Hippocampal formation (tissue), 2 donors: ENCODE measurements at regions not wholly inside any gene's neighbourhood (a gene's known extent, or its start where the extent isn't known, plus 50 kb on each side); places are given as distances from the start of the nearest gene placed in this dataset.
"Not testable (repeated sequence)": the region's sequence is repeated elsewhere in the genome, so short reads cannot be mapped to it uniquely, and the experiment has no call there.

Experiments used
- DNase-seq, 2 donors: peaks; one replicate each; lab custom pipeline; 2025; lab: John Stamatoyannopoulos, UW

DNA sequence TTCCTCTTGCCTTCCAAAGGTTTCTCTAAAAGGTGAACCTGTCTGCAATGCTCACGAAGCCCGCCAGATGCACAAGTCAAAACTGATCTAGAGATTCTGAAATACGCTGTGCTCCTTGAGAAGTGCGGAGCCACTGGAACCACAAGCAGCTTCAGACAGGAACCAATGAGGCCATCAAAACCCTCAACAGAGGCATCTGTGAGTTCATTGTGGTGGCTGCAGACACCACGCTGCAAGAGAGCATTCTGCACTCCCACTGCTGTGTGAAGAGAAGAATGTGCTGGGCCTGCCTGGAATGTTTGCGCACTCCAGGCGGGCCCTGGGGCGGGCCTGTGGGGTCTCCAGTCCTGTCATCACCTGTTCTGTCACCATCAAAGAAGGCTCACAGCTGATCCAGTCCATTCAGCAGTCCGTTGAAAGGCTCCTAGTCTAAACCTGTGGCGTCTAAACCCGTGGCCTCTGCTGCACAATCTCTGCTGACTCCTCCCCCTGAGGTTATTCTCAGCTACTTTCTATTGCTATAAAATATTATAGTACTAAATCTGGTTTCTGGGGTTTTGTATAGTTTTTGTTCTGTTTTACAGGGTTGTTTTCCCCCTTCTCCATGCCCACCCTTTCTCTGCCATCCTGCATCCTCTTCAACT is 187.4 kb downstream of the FAM72C start:
- not testable (repeated sequence) for DNase-seq

DNA sequence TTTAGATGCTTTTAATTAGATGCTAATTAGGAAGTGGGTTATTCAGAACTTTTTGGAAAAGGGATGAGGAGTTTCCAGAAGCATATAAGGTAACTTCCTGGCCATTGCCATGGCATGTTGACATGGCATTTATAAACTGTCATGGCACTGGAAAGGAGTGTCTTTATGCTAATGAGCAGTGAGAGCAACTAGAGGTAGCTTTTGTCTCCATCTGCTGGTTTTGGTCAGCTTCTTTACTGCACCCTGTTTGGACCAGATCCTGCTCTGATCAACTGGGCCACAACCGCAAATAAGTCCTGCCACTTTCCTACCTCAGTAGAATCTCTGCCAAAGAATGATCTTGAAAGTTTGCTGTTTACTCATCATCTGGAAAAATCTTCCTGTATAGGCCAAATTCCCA is 193.6 kb downstream of the FAM72C start:
- not testable (repeated sequence) for DNase-seq

DNA sequence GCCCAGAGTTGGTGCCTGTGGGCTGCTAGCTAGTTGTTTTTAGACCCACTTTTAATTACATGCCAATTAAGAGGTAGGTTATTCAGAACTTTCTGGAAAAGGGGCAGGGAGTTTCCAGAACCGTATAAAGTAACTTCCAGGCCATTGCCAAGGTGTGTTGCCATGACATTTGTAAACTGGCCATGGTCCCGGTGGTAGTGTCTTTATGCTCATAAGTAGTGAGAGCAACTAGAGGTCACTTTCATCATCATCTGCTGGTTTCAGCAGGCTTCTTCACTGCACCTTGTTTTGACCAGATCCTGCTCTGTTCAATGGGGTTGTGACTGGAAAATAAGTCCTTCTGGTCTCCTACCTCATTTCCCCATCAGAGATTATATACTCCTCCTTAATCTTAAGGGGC is 207.0 kb downstream of the FAM72C start:
- not testable (repeated sequence) for DNase-seq

DNA sequence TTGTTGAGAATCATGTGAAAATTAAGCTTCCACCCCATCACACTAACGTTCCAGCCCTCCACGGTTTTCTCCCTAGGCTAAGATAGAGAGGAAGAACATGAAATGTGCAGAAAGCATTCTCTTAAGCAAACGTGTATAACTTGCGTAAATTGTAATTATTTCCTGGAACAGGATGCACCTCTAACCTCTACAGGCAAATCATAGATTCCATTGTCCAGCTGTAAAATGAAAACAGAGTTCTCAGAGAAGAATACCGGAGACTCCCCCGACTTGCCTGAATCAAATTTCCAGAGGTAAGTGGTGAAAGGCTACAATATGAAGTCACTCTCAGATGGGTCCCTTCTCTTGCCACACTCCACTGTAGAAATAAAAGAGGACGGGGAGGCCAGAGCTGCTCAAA is 211.4 kb downstream of the FAM72C start:
- not testable (repeated sequence) for DNase-seq

DNA sequence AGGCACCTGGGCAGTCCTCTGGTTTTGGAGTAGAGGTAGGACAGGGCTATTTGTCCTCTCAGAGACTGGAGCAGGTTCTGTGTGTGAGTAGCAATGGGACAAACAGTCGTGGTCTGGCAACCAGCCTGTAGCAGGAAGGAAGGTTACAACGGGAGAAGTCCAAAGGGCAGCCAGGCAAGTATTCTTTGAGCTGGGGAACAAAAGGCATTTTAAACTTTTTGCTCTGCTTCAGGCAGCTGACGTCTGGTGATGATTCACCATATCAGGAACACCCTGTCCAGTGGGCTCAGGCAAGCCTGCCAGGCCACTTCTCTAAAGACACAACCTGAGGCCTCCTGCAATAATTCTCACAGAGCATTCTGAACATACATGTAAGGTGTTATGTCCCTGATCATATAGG is 215.8 kb downstream of the FAM72C start:
- DNase-seq = not testable (repeated sequence)

DNA sequence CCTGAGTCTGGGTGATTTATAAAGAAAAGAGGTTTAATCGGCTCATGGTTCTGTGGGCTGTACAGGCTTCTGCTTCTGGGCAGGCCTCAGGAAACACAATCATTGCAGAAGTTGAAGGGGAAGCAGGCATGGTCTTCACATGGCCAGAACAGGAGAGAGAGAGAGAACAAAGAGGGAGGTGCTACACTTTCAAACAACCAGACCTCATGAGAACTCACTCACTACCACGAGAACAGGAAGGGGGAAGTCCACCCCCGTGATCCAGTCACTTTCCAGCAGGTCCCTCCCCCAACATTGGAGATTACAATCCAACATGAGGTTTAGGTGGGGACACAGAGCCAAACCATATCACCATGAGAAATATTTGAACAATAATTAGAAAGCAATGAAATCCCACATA is 222.9 kb downstream of the FAM72C start:
- DNase-seq = no peak

DNA sequence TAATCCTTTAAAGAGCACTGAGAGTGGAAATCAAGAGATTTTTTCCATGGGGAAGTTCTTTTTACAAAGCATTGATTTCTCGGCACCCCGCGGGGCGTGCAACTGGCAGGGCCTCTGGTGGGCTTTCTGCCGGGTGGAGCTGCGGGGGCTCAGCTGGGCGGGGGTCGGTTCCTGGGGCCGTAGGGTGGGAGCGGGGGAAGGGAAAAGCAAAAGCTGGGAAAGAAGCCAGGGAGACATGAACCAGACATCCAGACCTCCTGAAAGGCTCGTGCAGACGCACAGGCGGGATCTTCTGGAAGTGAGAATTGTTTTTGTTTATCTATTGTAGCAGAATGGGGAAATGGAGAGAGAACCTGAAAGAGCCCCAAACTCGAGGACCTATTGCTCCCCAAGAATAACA is 235.2 kb downstream of the FAM72C start:
- no peak for DNase-seq

DNA sequence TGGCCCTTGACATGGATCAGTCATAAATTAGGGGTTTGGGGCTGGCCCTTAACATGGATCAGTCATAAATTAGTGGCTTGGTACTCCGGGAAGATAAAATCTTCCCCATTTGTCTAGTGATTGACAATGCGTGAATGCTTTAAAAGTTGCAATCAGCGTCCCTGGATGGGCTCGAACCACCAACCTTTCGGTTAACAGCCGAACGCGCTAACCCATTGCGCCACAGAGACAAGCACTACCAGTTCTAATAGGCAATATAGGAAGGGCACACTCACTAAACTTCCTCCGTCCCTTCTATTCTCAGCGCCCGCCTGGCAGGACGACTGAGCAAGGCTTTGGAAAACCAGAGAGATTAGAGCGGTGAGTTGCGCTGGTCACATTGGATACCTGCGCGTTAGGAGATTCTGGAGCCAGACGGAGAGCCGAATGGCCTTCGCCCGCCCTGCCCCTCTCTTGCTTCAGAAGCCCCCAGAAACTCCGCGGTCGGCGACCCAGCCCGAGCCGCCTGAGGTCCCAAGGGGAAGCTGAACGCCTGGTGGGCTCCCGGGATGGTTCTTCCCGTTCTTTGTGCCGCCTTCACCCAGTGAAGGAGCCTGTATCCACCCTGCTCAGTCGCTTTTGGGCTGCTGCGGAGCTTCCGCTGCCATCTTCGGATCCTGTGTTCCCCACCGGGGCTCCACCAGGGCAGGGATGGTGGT is 235.9 kb downstream of the FAM72C start:
- no peak for DNase-seq

DNA sequence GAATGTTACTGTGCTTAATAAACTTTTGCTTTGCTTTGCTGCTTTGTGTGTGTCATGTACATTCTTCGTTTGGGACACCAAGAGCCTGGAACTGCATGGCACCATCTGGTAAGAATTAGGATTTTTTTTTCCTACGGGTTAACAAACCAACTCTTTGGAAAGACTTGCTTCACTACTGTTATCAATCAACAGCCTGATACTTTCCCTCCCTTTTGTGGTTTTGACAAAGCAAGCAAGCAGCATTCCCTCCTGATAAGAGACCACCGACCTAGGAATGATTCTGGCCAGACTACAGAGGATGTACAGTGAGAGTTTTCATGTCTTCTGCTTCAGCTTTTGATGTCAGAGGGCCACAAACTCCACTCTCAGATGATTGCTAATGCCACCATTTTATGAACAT is 237.5 kb downstream of the FAM72C start:
- DNase-seq = not testable (repeated sequence)

DNA sequence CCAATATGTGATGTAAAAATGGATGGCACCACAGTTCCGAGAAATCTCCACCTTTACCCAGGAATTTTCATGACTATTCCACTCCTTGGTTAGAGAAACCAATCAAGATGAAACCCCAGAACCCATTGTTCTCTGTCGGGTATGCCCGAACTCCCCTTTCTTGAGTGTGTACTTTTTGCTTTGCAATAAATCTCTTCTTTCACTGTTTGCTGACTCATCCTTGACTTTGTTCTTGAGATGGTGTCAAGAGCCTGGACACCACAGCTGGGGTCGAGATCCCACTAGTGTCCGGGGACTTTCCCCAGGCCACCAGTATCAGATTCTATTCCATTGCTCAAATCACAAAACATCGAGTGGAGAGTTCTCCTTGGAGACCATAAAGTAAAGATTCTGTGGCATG is 240.9 kb downstream of the FAM72C start:
- DNase-seq = not testable (repeated sequence)

DNA sequence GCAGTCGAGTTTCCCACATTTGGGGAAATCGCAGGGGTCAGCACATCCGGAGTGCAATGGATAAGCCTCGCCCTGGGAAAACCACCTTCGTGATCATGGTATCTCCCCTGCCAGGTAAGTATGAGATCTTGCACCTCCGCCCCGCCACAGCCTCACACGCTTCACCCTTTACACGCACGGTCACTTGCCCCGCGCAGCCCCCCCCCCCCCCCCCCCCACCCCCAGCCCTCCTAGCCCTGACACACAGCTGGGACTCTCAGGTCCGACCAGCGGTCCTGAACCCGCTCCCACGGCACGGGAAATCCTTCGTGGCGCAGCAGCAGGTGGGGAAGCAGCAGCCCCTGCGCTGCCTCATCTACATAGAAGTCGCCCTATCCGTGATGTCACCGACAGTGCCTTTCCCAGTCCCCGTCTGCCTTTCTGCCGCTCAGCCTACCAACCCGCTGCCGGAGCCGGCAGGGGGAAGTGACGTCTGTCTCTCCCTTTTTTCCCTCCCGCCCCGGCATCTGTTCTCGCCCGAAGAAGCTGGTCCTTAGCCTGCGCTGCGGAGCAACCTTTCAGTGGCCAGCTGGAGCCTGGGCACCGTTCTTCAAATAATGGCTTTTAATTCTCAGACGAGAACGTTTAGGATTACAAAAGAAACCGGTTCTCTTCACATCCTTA is 242.2 kb downstream of the FAM72C start:
- DNase-seq = not testable (repeated sequence)

DNA sequence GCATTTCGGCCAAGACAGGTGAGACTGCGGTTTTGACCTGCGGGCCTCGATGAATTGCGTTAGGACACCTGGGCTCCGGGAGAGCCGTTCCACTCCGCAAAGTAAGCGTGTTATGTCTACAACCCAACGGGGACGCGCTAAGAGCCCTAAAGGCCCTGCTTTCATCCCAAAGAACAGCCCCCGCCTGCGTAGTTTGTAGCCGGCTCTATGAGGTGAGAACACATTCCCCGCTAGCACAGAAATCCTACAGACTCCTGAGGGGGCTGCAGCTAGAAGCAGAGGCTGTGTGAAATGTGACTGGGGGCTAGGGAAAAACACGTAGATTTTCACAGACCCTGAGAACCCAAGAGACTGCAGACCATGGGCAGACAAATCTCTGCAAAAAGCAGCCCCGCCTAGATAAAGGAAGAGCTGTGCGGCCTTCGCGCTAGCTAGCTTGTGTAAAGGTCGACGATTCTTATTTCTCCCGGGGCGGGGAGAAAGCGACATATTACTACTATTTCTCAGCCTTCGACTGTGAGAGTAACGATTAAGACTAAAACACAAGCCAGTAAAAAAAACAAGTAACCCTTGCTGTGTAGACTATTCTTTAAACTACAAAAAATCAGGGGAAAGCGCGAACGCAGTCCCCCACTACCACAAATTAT is 242.9 kb downstream of the FAM72C start:
- DNase-seq = not testable (repeated sequence)

DNA sequence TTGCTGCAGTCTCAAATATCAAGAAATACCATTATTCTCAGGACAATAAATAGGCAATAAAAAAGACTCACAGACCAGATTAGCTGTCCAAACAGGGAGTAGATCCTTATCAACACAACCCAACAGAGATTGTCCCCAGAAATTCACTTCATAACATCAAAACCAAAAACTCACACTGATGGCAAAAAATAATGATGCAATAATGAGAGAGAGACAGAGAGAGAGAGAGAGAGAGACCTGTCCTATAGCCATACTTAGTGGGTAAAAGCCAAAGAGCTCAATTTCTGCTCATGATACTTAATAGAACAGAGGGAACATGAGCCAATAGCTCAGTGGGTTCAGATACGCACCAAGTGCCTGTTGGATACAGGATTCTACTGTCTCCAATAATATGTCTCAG is 244.5 kb downstream of the FAM72C start:
- DNase-seq = no peak

DNA sequence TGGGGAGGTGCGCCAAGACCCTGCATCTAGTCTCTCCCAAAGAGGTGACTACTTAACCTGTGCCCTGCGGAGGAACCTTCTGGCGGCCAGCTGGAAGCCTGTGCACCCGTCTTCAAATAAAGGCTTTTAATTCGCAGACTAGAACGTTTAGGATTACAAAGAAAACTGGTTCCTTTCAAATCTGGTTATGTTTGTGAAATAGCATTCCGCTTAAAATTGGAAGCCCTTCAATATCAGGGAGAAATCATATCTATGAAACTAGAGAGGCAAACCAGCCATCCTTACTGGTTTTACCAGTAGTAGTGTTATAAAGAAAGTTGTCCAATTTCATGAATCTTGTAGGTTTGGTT is 250.8 kb downstream of the FAM72C start:
- DNase-seq = no peak

DNA sequence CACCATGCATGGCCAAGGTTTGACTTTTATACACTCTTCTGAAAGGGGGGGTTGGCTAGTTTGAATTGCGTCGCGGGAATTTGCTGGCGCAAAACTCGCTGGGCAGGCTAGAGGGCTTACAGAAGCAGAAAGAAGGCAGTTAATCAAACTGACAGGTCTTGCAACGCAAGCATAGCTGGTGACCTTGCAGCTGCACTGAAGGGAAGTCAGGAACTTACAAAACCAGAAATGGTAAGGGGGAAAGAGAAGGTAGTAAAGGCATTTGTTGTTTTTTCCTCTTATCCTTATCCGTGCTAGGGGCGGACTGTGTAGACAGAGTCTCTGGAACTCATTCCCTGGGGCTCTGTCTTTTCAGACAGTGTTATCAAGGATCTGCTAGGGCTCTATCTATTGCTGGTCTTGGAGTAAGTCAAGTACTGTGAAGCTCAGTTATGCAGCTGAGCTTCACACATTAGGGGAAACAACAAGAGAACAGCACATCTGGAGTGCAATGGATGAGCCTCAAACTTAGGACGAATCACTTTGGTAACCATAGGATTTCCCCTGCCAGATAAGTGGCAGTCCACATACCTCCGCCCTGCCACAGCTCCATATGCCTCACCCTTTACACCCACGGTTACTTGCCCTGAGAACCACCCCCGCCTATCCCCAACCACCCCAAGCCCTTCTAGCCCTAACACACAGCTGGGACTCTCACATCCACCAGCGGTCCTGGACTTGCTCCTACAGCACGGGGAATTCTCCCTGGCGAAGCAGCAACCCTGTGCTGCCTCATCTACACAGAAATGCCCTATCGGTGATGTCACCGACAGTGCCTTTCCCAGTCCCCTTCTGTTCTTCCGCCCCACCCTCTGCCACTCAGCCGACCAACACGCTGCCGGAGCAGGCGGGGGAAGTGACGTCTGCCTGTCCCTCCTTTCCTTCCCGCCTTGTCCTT is 251.4 kb downstream of the FAM72C start:
- no peak for DNase-seq

DNA sequence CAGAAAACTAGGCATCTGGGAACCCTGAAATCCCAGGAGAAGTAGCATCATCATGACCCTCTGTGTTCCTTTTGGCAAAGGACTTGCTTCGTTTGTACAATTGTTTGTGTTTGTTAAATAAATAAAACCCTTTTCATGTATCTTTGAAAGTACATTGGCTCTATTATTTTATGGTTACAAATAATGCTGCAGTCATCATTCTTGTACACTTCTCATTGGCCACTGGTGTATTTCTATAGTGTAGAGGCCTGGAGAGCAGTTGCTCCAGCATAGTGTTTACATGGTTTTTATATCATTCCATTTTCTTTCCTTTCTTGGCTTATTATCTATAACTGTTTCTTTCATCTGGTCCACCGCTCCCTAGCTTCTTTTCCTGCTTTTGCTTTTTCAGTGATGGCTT is 253.3 kb downstream of the FAM72C start:
- DNase-seq = no peak

DNA sequence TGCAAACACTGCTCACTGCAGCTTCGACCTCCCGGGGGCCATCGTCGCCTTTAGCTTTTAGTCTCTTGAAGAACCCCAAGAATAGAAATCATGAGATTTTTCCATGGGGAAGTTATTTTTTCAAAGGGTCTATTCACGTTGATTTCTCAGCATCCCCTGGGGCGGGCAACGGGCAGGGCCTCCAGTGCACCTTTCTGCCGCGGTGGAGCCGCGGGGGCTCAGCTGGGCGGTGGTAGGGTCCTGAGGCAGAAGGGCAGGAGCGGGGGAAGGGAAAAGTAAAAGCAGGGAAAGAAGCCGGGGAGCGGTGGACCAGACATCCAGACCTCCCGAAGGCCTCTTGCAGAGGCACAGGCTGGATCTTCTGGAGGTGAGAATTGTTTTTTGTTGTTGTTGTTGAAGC is 253.8 kb downstream of the FAM72C start:
- DNase-seq = no peak

DNA sequence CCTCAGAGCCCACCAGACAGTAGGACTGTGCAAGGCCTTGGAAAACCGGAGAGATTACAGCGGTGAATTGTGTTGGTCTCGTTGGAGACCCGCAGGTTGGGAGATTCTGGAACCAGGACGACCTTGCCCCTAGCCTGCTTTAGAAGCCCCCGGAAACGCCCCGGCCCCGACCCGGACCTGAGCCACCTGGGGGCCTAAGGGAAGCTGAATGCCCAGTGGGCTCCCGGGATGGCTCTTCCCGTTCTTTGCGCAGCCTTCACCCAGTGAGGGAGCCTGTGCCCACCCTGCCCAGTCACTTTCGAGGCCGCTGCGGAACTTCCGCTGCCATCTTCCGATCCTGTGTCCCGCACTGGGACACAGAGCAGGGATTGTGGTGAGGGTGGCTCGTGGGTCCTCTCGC is 254.4 kb downstream of the FAM72C start:
- no peak for DNase-seq

DNA sequence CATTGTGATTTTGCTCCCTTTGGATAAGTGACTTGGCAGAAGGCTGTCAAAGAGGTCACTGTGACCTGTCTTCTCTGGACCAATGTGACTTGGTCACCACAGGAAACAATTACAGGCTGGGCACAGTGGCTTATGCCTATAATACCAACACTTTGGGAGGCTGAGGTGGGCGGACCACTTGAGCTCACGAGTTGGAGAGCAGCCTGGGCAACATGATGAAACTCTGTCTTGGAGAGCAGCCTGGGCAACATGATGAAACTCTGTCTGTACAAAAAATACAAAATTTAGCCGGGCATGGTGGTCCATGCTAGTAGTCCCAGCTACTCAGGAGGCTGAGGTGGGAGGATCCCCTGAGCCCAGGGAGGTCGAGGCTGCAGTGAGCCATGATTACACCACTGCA is 256.9 kb downstream of the FAM72C start:
- not testable (repeated sequence) for DNase-seq

DNA sequence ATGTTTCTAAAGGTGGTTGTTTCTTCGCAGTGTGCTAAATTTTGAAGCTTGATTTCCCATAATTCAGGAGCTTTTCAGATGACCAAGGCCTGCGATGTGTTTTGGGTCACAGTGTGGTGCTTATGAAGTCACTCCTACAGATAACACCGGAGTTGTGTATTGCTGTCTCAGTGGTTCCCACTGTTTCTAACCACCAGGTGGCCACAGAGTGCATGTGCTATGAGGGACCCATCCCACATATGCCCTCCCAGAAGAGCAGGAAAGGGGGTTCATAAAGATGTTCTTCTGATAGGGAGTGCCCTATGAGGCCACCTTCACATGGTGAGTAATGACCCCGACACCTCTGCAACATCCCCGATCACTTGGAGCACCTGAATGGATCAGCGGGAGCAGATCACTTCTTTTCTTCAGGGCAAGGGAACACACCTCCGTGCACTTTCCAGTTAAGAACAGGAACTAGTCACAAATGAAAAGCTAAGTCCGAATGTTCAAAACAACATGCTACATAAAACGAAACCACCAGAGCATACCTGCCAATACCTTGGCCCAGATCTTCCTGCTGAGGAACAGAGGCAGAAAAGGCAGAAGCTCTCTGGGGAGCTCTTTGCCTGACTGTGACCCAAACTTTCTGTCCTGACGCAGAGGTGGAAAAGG is 262.1 kb downstream of the FAM72C start:
- DNase-seq = not testable (repeated sequence)

DNA sequence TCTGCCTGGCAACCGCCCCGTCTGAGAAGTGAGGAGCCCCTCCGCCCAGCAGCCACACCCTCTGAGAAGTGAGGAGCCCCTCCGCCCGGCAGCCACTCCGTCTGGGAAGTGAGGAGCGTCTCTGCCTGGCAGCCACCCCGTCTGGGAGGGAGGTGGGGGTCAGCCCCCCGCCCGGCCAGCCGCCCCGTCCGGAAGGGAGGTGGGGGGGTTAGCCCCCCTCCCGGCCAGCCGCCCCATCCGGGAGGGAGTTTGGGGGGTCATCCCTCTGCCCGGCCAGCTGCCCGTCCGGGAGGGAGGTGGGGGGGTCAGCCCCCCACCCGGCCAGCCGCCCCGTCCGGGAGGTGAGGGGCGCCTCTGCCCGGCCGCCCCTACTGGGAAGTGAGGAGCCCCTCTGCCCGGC is 269.0 kb downstream of the FAM72C start:
- DNase-seq = not testable (repeated sequence)
